Naive thymus-derived CD4-positive, alpha-beta T cell (primary cell): ENCODE measurements at regions not wholly inside any gene's neighbourhood (a gene's known extent, or its start where the extent isn't known, plus 50 kb on each side); places are given as distances from the start of the nearest gene placed in this dataset.

ENCODE experiments used
- ATAC-seq: fragments of 150-1000 bp; cut with Tn5 transposase; 2 replicates; pipeline ENCODE4 v1.10.0; 2021; ENCODE audit warnings: mild to moderate bottlenecking, moderate library complexity
- CTCF ChIA-PET: fragments of 350-600 bp; sonication (Branson Sonifier 250); formaldehyde crosslinking; loops from one replicate; lab custom pipeline; 2021; ENCODE audit warnings: antibody characterized with exemption; lab: Charles Lee
- POLR2A ChIA-PET: fragments of 350-600 bp; sonication (Branson Sonifier 250); formaldehyde crosslinking; loops from one replicate; lab custom pipeline; 2021; ENCODE audit warnings: antibody characterized with exemption, inconsistent platforms; lab: Charles Lee
- DNase-seq, 9 donors: peaks; one replicate each; pipeline versions ENCODE4 v3.0.0 to v3.0.0-alpha.2; 2020 to 2022; ENCODE audit warnings: mixed read lengths in 1 of 9
- H3K27ac ChIP-seq: one replicate; pipeline ENCODE4 v1.7.0; 2013; ENCODE audit warnings: mild to moderate bottlenecking, low read depth, low read length, moderate library complexity
- H3K27me3 ChIP-seq, 2 donors: one replicate each; pipeline ENCODE4 v1.7.0; 2013; ENCODE audit warnings: low read length in 2 of 2, mild to moderate bottlenecking in 2 of 2, moderate library complexity in 2 of 2; ENCODE audit not compliant: control insufficient read depth in 2 of 2, insufficient read depth in 2 of 2
- H3K36me3 ChIP-seq, 3 experiments: 1 replicate in 2 of 3; 2 replicates in 1 of 3; pipeline ENCODE4 v1.7.0; 2013; ENCODE audit warnings: low read length in 3 of 3, mild to moderate bottlenecking in 3 of 3, moderate library complexity in 1 of 3; ENCODE audit not compliant: insufficient read depth in 3 of 3, control insufficient read depth in 2 of 3
- H3K4me1 ChIP-seq, 2 donors: one replicate each; pipeline ENCODE4 v1.7.0; 2013; ENCODE audit warnings: low read length in 2 of 2, mild to moderate bottlenecking in 2 of 2, moderate library complexity in 1 of 2; ENCODE audit not compliant: control insufficient read depth in 2 of 2, insufficient read depth in 2 of 2
- H3K4me3 ChIP-seq: 2 replicates; pipeline ENCODE4 v1.7.0; 2013; ENCODE audit warnings: mild to moderate bottlenecking, low read length
- H3K9me3 ChIP-seq, 3 experiments: 1 replicate in 2 of 3; 2 replicates in 1 of 3; pipeline ENCODE4 v1.7.0; 2013; ENCODE audit warnings: low read length in 3 of 3; ENCODE audit not compliant: control insufficient read depth in 2 of 3
- H3K27ac Mint-ChIP-seq, 9 donors: one replicate each; pipeline ENCODE4 v1.8.0; 2020 to 2022; ENCODE audit warnings: mixed read lengths in 9 of 9, mild to moderate bottlenecking in 8 of 9, moderate library complexity in 5 of 9, inconsistent platforms in 2 of 9
- H3K27me3 Mint-ChIP-seq, 5 donors: one replicate each; pipeline ENCODE4 v1.8.0; 2021 to 2022; ENCODE audit warnings: mixed read lengths in 5 of 5, mild to moderate bottlenecking in 1 of 5
- H3K36me3 Mint-ChIP-seq, 5 donors: one replicate each; pipeline ENCODE4 v1.8.0; 2020 to 2022; ENCODE audit warnings: mixed read lengths in 5 of 5, mild to moderate bottlenecking in 3 of 5, inconsistent platforms in 1 of 5
- H3K4me1 Mint-ChIP-seq, 7 donors: one replicate each; pipeline ENCODE4 v1.8.0; 2020 to 2022; ENCODE audit warnings: mixed read lengths in 7 of 7, mild to moderate bottlenecking in 3 of 7, inconsistent platforms in 1 of 7
- H3K4me3 Mint-ChIP-seq, 10 donors: one replicate each; pipeline ENCODE4 v1.8.0; 2020 to 2022; ENCODE audit warnings: mild to moderate bottlenecking in 10 of 10, mixed read lengths in 10 of 10, moderate library complexity in 6 of 10, inconsistent platforms in 2 of 10
- H3K9me3 Mint-ChIP-seq, 11 donors: one replicate each; pipeline ENCODE4 v1.8.0; 2020 to 2022; ENCODE audit warnings: mixed read lengths in 11 of 11, mild to moderate bottlenecking in 4 of 11, inconsistent platforms in 1 of 11, moderate library complexity in 1 of 11
- intact Hi-C, 2 donors: fragments of 100-400 bp; cut with micrococcal nuclease; formaldehyde crosslinking; loops; one replicate each; pipeline ENCODE4 v1.15.1; 2023

DNA sequence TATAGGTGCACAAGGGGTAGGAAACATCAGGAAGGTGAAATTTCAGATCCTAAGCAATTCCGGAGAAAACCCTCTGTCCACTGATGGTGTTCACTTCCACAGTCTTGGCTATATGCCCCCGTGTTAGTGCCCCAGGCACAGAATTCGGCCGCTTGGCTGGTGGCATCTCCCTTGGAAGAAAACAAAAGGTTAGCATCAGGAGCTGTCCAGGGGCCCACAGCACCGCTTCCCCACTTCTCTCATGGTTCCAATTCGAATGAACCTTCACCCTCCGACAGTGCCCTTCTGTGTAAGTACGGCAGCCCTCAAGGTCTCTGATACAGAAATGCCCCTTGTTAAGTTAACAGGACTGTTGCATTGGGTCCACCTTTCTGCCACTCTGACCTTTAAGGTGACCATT, 409.0 kb downstream of the GADD45G start:
- peaks cover 0 to 2% of the 10 kb centered on the region in 2 donors for H3K27me3 ChIP-seq
- CTCF ChIA-PET: no interaction called here

DNA sequence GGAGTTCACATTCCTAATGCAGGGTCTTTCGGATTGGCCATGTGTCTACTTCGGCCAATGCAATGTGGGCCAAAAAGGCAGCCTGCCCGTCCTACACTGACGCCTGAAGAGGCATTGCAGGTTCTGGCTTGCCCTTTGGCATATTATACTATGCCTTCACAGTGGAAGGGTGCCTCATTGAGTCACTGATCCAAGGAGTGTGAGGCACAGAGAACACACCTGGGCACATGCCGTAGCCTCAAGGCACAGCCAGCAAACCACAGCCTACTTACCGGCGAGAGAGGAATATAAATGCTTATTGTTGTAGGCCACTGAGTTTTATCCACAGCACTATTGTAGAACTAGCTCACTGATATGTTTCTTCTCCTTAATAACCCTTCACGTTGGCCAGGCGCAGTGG, 409.6 kb downstream of the GADD45G start:
- Histone ChIP-seq H3K27me3 (peaks cover 0 to 2% of the 10 kb centered on the region in 2 donors), H3K4me1 (no peaks in the 10 kb centered on the region), H3K36me3 (no peaks in the 10 kb centered on the region), H3K4me3 (no peak overlapping the region), H3K9me3 (no peaks in the 10 kb centered on the region), H3K27ac (no peak overlapping the region)
- DNase-seq (no peak), ATAC-seq (no peak)
- Mint-ChIP-seq H3K9me3 (peaks cover 0 to 1% (median 0%) of the 10 kb centered on the region in 11 donors), H3K4me3 (no peak overlapping the region), H3K4me1 (peaks cover 0 to 10% (median 0%) of the 10 kb centered on the region in 7 donors), H3K27me3 (peaks cover 0 to 25% (median 9%) of the 10 kb centered on the region in 5 donors), H3K36me3 (no peaks in the 10 kb centered on the region), H3K27ac (no peak overlapping the region)
- POLR2A ChIA-PET: no interaction called here
- CTCF ChIA-PET: no interaction called here
- intact Hi-C loops: no loop called here

More for the DNA sequence above, 409.0 kb downstream of the GADD45G start:
- Mint-ChIP-seq H3K4me3 (no peak overlapping the region), H3K36me3 (no peaks in the 10 kb centered on the region), H3K27ac (no peak overlapping the region), H3K9me3 (peaks cover 0 to 1% (median 0%) of the 10 kb centered on the region in 11 donors), H3K27me3 (peaks cover 0 to 26% (median 8%) of the 10 kb centered on the region in 5 donors), H3K4me1 (peaks cover 0 to 8% (median 0%) of the 10 kb centered on the region in 7 donors)
- Histone ChIP-seq H3K9me3 (no peaks in the 10 kb centered on the region), H3K4me3 (no peak overlapping the region), H3K4me1 (no peaks in the 10 kb centered on the region), H3K27ac (no peak overlapping the region), H3K36me3 (no peaks in the 10 kb centered on the region)
- intact Hi-C loops: no loop called here
- ATAC-seq (no peak), DNase-seq (no peak)
- POLR2A ChIA-PET: no interaction called here

DNA sequence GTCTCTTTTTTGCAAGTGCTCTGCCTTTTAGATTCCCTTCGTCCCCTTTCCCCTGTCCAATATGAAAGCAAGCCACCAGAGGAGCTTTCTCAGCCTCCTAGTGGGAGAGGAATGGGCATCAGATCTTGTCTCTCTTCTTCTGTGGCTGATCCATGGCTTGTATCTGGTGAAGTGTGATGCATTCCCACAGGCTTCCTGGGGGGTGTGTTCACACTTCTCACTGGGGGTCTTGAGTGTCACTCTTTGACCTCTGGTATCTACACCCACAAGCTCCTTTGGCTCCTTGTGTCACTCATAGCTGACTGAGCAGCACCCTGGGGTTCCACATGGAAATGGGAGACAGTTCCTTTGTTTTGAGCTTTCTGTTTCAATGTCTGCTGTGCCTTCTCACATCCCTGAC, 411.5 kb downstream of the GADD45G start:
- no peaks in the 10 kb centered on the region for H3K9me3 ChIP-seq
- no peak overlapping the region for H3K4me3 ChIP-seq
- CTCF ChIA-PET: no interaction called here
- H3K27ac ChIP-seq: no peak overlapping the region
- Mint-ChIP-seq H3K4me3 (no peak overlapping the region), H3K9me3 (peaks cover 0 to 4% (median 0%) of the 10 kb centered on the region in 11 donors), H3K27me3 (peaks cover 0 to 25% (median 5%) of the 10 kb centered on the region in 5 donors), H3K4me1 (peaks cover 0 to 10% (median 0%) of the 10 kb centered on the region in 7 donors), H3K27ac (no peak overlapping the region), H3K36me3 (no peaks in the 10 kb centered on the region)
- DNase-seq (no peak), ATAC-seq (no peak)
- POLR2A ChIA-PET: no interaction called here
- H3K27me3 ChIP-seq: peaks cover 0 to 2% of the 10 kb centered on the region in 2 donors
- H3K4me1 ChIP-seq: no peaks in the 10 kb centered on the region
- intact Hi-C loops: no loop called here
- H3K36me3 ChIP-seq: no peaks in the 10 kb centered on the region

DNA sequence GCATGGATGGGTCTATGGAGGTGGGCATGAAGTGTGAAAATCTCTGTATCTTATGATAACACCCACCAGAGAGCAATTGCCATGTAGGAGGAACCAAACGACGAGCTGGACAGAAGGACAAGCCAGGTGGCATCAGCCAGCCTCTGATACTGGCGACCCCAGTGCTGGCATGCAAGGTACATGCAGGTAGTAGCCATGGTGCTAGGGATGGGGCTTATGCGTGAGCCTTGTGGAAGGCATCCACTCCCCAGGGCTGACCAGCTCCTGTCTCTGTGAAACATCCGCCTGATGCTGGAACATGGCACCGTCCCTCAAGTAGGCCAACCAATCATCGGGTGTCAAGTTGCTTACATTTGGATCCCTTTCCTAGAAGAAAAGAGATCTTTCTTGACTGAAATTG, 412.9 kb downstream of the GADD45G start:
- H3K27ac ChIP-seq: no peak overlapping the region
- H3K4me1 ChIP-seq: no peaks in the 10 kb centered on the region
- H3K9me3 ChIP-seq: no peaks in the 10 kb centered on the region
- H3K4me1 Mint-ChIP-seq: peaks cover 0 to 10% (median 0%) of the 10 kb centered on the region in 7 donors
- H3K27me3 ChIP-seq: peaks cover 0 to 2% of the 10 kb centered on the region in 2 donors
- H3K36me3 Mint-ChIP-seq: peaks cover 0 to 1% (median 0%) of the 10 kb centered on the region in 5 donors
- peaks cover 0 to 26% (median 9%) of the 10 kb centered on the region in 5 donors for H3K27me3 Mint-ChIP-seq
- no peak overlapping the region for H3K4me3 Mint-ChIP-seq
- intact Hi-C loops: no loop called here
- DNase-seq (no peak), ATAC-seq (no peak)
- H3K36me3 ChIP-seq: no peaks in the 10 kb centered on the region
- H3K9me3 Mint-ChIP-seq: peaks cover 0 to 14% (median 4%) of the 10 kb centered on the region in 11 donors
- H3K27ac Mint-ChIP-seq: no peak overlapping the region
- H3K4me3 ChIP-seq: no peak overlapping the region
- ChIA-PET CTCF (no interaction called here), POLR2A (no interaction called here)

DNA sequence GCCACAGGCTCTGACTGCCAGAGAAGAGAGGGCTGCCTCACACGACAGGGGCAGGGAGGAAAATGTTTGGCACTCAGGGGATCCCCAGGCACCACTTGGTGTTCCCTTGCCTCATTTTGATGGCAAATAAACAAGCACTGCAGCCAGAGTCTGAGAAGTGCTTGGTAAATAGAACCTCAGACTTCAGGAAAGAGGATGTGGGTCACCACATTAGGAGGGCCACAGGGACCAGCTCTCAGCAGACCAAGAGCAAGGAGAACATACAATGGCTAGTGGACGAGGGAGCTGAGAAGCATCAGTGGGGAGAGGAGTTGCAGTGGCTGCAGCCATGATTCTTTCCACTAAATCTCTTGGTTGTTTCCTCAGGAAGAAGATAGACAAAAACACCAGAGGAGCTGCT, 413.9 kb downstream of the GADD45G start:
- ATAC-seq (no peak), DNase-seq (no peak)
- ChIA-PET POLR2A (no interaction called here), CTCF (no interaction called here)
- intact Hi-C loops: no loop called here
- no peaks in the 10 kb centered on the region for H3K36me3 ChIP-seq
- H3K9me3 Mint-ChIP-seq: peaks cover 0 to 16% (median 4%) of the 10 kb centered on the region in 11 donors
- H3K27ac Mint-ChIP-seq: no peak overlapping the region
- peaks cover 0 to 3% (median 0%) of the 10 kb centered on the region in 5 donors for H3K36me3 Mint-ChIP-seq
- H3K4me3 ChIP-seq: no peak overlapping the region
- H3K4me3 Mint-ChIP-seq: no peak overlapping the region
- H3K9me3 ChIP-seq: no peaks in the 10 kb centered on the region
- peaks cover 0 to 12% (median 0%) of the 10 kb centered on the region in 7 donors for H3K4me1 Mint-ChIP-seq
- H3K27me3 Mint-ChIP-seq: peaks cover 0 to 26% (median 9%) of the 10 kb centered on the region in 5 donors
- H3K27me3 ChIP-seq: peaks cover 0 to 2% of the 10 kb centered on the region in 2 donors
- H3K4me1 ChIP-seq: no peaks in the 10 kb centered on the region
- no peak overlapping the region for H3K27ac ChIP-seq

DNA sequence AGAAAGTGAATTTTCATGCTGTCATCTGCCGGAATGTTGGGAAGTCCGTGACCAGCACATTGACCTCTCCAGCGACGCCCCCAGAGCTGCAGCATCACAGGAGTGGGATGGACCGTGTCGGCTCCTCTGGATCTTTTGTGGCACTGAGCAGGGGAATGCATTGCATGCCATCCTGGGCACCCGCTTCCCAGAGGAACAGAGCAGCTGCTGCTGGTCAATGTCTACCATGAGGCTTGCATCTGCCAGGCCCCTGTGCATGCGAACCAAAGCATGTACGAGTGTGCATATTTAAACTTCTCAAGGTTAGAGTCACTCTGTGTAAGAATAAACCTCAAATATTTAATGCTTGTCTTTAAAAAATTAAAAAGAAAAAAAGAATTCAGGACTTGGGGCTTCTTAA, 414.8 kb downstream of the GADD45G start:
- no peak for ATAC-seq
- peaks cover 0 to 28% (median 13%) of the 10 kb centered on the region in 5 donors for H3K27me3 Mint-ChIP-seq
- Histone ChIP-seq H3K4me3 (no peak overlapping the region), H3K27me3 (peaks cover 0 to 2% of the 10 kb centered on the region in 2 donors), H3K4me1 (no peaks in the 10 kb centered on the region), H3K27ac (no peak overlapping the region), H3K36me3 (no peaks in the 10 kb centered on the region), H3K9me3 (no peaks in the 10 kb centered on the region)
- H3K4me3 Mint-ChIP-seq: no peak overlapping the region
- H3K4me1 Mint-ChIP-seq: peaks cover 0 to 16% (median 0%) of the 10 kb centered on the region in 7 donors
- peaks cover 0 to 3% (median 0%) of the 10 kb centered on the region in 5 donors for H3K36me3 Mint-ChIP-seq
- no peak overlapping the region for H3K27ac Mint-ChIP-seq
- DNase-seq: no peak
- CTCF ChIA-PET: no interaction called here
- intact Hi-C loops: no loop called here
- H3K9me3 Mint-ChIP-seq: peaks cover 0 to 16% (median 4%) of the 10 kb centered on the region in 11 donors
- POLR2A ChIA-PET: no interaction called here

DNA sequence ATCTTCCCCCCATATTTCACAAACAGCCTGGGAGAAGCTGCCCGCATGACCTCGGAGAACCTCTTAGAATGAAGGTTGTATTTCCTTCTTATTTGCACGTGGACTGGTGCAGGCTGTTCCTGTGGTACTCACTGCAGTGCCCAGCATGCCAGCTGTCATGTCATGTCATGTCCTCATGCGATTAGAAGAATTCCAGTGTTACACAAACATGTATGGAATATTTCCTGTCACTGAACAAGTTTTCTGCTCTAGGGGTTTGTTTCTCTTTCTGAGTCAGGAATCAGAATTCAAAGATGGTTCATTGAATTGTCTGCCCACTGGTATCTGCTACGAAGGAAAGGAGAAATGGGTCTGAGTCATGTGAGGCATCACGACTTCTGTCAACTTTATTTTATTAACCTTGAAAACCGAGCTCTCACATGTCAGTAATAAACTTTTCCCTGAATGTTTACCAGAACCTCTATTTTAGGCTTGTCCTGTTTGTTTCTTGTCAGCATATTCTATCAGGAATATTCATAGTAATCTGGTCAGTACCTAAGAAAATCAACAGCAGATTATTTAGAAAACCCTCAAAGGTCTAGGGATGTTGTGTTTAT, 415.6 kb downstream of the GADD45G start:
- Histone ChIP-seq H3K4me1 (no peaks in the 10 kb centered on the region), H3K36me3 (no peaks in the 10 kb centered on the region), H3K27me3 (peaks cover 0 to 2% of the 10 kb centered on the region in 2 donors), H3K9me3 (no peaks in the 10 kb centered on the region), H3K4me3 (no peak overlapping the region), H3K27ac (no peak overlapping the region)
- Mint-ChIP-seq H3K9me3 (peaks cover 0 to 16% (median 4%) of the 10 kb centered on the region in 11 donors), H3K4me1 (peaks cover 0 to 16% (median 0%) of the 10 kb centered on the region in 7 donors), H3K36me3 (peaks cover 0 to 3% (median 0%) of the 10 kb centered on the region in 5 donors), H3K27ac (no peak overlapping the region), H3K4me3 (no peak overlapping the region), H3K27me3 (peaks cover 0 to 30% (median 20%) of the 10 kb centered on the region in 5 donors)
- CTCF ChIA-PET: no interaction called here
- no peak for DNase-seq
- intact Hi-C loops: no loop called here
- no peak for ATAC-seq
- POLR2A ChIA-PET: no interaction called here
